ENCODE measurements at regions not wholly inside any gene's neighbourhood (a gene's known extent, or its start where the extent isn't known, plus 50 kb on each side); places are given as distances from the start of the nearest gene placed in this dataset.

- TF ChIP-seq CTCF (IDR thresholded peaks at IDR 0.05 in 2 of 3, conservative IDR thresholded peaks at IDR 0.05 in 1 of 3; ENCODE audit: control insufficient read depth in 2 of 3, extremely low read depth in 1 of 3, insufficient read depth in 1 of 3, low read depth in 3 of 3, low read length in 3 of 3) (no peak), REST (IDR thresholded peaks at IDR 0.05; ENCODE audit: low read depth, low read length) (no peak), EP300 (IDR thresholded peaks at IDR 0.05; ENCODE audit: borderline replicate concordance in 1 of 2, control insufficient read depth in 1 of 2, low read depth in 2 of 2, low read length in 2 of 2) (no peak), MYC (IDR thresholded peaks at IDR 0.05; ENCODE audit: insufficient read depth, insufficient read length, insufficient replicate concordance, low read length, severe bottlenecking) (no peak), NFXL1 (IDR thresholded peaks at IDR 0.05; ENCODE audit: borderline replicate concordance) (no peak), YBX1 (IDR thresholded peaks at IDR 0.05) (no peak), RELA (IDR thresholded peaks at IDR 0.05; ENCODE audit: borderline replicate concordance, partially characterized antibody) (no peak), CEBPB (IDR thresholded peaks at IDR 0.05; ENCODE audit: borderline replicate concordance in 1 of 2, low read depth in 2 of 2, low read length in 2 of 2) (no peak)
Measured at GRCh38 chr2:486371-486770, 190.8 kb downstream of the TMEM18 start.

All from GM12878 (cell line).